HUES64 (cell line): ENCODE measurements at regions not wholly inside any gene's neighbourhood (a gene's known extent, or its start where the extent isn't known, plus 50 kb on each side); places are given as distances from the start of the nearest gene placed in this dataset.

Source experiments
- H3K27ac ChIP-seq: 2 replicates; pipeline ENCODE4 v1.7.0; 2013; ENCODE audit warnings: low read depth, low read length, inconsistent platforms
- H3K27me3 ChIP-seq: 2 replicates; pipeline ENCODE4 v1.6.1; 2013; ENCODE audit warnings: mild to moderate bottlenecking, low read length; ENCODE audit not compliant: insufficient read depth
- H3K36me3 ChIP-seq: 2 replicates; pipeline ENCODE4 v1.6.1; 2013; ENCODE audit warnings: mild to moderate bottlenecking, low read length; ENCODE audit not compliant: insufficient read depth
- H3K4me1 ChIP-seq: 2 replicates; pipeline ENCODE4 v1.6.1; 2013; ENCODE audit warnings: mild to moderate bottlenecking, low read length, moderate library complexity; ENCODE audit not compliant: insufficient read depth
- H3K4me3 ChIP-seq: 2 replicates; pipeline ENCODE4 v1.5.1; 2013; ENCODE audit warnings: mild to moderate bottlenecking, low read length, moderate library complexity
- H3K9ac ChIP-seq: 2 replicates; pipeline ENCODE4 v1.6.1; 2013; ENCODE audit warnings: mild to moderate bottlenecking, low read depth, low read length
- H3K9me3 ChIP-seq: 2 replicates; pipeline ENCODE4 v1.6.1; 2013; ENCODE audit warnings: low read depth, low read length; ENCODE audit not compliant: insufficient read depth
- WGBS: fragments of 150-250, 120-280 bp; methylation state at CpG from one replicate; pipeline ENCODE4 v1.1.7; 2013; ENCODE audit warnings: missing lambda C conversion rate; 5-methylcytosine and 5-hydroxymethylcytosine counted together

GRCh38 chr2:3114406-3115185 is 263.0 kb downstream of the EIPR1 start:
- peaks cover 8% of the 10 kb centered on the region; the same call in 1 of the 2 replicates for H3K4me1 ChIP-seq
- no peaks in the 10 kb centered on the region; the same call in 1 of the 2 replicates for H3K9me3 ChIP-seq
- no peak overlapping the region for H3K27ac ChIP-seq
- H3K36me3 ChIP-seq = no peaks in the 10 kb centered on the region
- H3K9ac ChIP-seq = no peak overlapping the region
- WGBS = 95% methylated on average over 26 of the region's 26 CpGs
- H3K4me3 ChIP-seq = no peak overlapping the region
- H3K27me3 ChIP-seq = no peaks in the 10 kb centered on the region

DNA sequence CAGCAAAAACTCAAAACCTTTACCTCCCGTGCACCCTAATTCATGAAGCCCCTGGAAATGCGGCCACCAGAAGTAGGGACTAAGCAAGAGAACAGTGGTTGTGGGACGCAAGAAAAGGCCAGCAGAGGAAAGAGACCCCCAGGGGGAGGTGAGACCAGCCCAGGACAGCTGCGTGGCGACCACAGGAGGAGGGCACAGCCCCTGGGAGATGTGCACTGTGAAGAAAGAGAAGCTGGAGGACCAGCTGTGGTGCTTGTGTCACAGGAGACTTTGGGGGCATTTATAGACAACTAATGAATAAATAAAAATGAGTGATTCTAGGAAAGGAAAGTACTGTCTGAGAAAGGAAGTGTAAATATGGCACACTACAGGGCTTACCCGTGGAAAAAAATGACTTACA is 263.8 kb downstream of the EIPR1 start:
- Histone ChIP-seq H3K4me3 (no peak overlapping the region), H3K27me3 (no peaks in the 10 kb centered on the region), H3K27ac (no peak overlapping the region), H3K4me1 (peaks cover 8% of the 10 kb centered on the region; the same call in 1 of the 2 replicates), H3K9ac (no peak overlapping the region), H3K9me3 (no peaks in the 10 kb centered on the region; the same call in 1 of the 2 replicates), H3K36me3 (no peaks in the 10 kb centered on the region)
- 95% methylated on average over 6 of the region's 6 CpGs for WGBS

GRCh38 chr2:3113122-3113521 is 264.5 kb downstream of the EIPR1 start:
- Histone ChIP-seq H3K4me1 (peaks cover 8% of the 10 kb centered on the region; the same call in 1 of the 2 replicates), H3K4me3 (no peak overlapping the region), H3K27me3 (no peaks in the 10 kb centered on the region), H3K9me3 (no peaks in the 10 kb centered on the region; the same call in 1 of the 2 replicates), H3K36me3 (no peaks in the 10 kb centered on the region), H3K9ac (no peak overlapping the region), H3K27ac (no peak overlapping the region)
- WGBS = 90% methylated on average over 10 of the region's 10 CpGs

- no peaks in the 10 kb centered on the region; the same call in 1 of the 2 replicates for H3K9me3 ChIP-seq
- WGBS = 82% methylated on average over 9 of the region's 10 CpGs
- no peak overlapping the region for H3K4me3 ChIP-seq
- H3K36me3 ChIP-seq = no peaks in the 10 kb centered on the region
- no peak overlapping the region for H3K27ac ChIP-seq
- H3K4me1 ChIP-seq = peaks cover 2% of the 10 kb centered on the region; the same call in 1 of the 2 replicates
- H3K9ac ChIP-seq = no peak overlapping the region
- no peaks in the 10 kb centered on the region for H3K27me3 ChIP-seq
Observed at GRCh38 chr2:3112553-3112952, 265.1 kb downstream of the EIPR1 start.

DNA sequence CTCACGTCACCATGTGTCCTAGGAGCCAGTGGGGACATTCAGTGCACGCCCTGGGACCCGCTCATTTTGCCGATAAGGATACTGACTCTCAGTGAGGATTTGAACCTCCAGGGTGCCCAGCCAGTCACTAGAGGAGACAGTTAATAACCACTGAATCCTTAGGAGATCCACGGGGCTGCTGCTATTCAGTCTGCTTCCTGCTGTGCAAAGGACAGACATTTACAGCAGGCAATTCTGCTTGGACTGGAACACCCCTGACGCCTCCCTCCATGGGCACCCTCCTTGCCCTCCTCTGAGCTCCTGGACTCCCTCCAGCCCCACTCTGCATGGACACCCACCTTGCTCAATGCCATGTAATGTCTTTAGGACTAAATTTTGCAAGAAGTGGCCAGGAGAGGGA is 265.5 kb downstream of the EIPR1 start:
- Histone ChIP-seq H3K27ac (no peak overlapping the region), H3K9me3 (no peaks in the 10 kb centered on the region; the same call in 1 of the 2 replicates), H3K36me3 (no peaks in the 10 kb centered on the region), H3K27me3 (no peaks in the 10 kb centered on the region), H3K9ac (no peak overlapping the region), H3K4me3 (no peak overlapping the region), H3K4me1 (no peaks in the 10 kb centered on the region)
- WGBS = 94% methylated on average over 6 of the region's 6 CpGs

DNA sequence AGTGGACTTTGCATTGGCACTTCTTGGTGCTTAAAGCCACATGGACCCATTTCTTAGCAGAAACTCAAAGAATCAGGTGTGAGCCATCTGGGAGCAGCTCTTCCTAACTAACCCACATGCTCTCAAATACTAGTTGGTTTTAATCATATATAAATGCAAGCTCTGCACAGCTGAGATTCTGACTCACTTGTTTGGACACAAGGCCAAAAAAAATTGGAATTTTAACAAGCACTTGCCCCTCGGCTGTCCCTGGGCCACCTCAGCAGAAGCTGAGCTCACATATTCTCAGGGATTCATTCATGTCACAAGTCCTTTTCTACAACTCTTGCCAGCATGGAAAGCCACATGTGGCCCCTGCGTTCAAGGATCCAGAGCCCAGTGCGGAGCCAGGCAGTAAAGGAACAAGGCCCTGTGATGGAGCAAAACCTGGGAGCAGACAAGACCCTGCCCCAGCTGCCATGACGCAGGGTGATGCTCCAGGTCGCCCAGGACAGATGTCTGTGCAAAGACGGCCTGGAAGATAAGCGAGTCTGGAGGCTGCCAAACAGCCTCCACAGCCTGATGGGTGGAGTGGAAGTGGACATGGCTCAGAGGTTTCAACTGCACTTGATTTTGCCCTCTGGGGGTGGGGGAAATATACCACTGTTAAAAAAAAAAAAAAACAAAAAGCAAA is 266.5 kb downstream of the EIPR1 start:
- WGBS = 97% methylated on average over 7 of the region's 7 CpGs
- H3K9me3 ChIP-seq = no peaks in the 10 kb centered on the region; the same call in 1 of the 2 replicates
- no peaks in the 10 kb centered on the region for H3K4me1 ChIP-seq
- no peak overlapping the region for H3K9ac ChIP-seq
- H3K27ac ChIP-seq = no peak overlapping the region
- no peak overlapping the region for H3K4me3 ChIP-seq
- no peaks in the 10 kb centered on the region for H3K27me3 ChIP-seq
- H3K36me3 ChIP-seq = no peaks in the 10 kb centered on the region

GRCh38 chr2:3110555-3110954 is 267.1 kb downstream of the EIPR1 start:
- H3K9ac ChIP-seq = no peak overlapping the region
- no peaks in the 10 kb centered on the region for H3K36me3 ChIP-seq
- H3K9me3 ChIP-seq = no peaks in the 10 kb centered on the region; the same call in 1 of the 2 replicates

GRCh38 chr2:3108710-3109702 is 268.6 kb downstream of the EIPR1 start:
- Histone ChIP-seq H3K4me3 (no peak overlapping the region), H3K27me3 (no peaks in the 10 kb centered on the region), H3K9me3 (no peaks in the 10 kb centered on the region; the same call in 1 of the 2 replicates), H3K27ac (no peak overlapping the region), H3K4me1 (peaks cover 5% of the 10 kb centered on the region; the same call in 1 of the 2 replicates), H3K9ac (no peak overlapping the region), H3K36me3 (no peaks in the 10 kb centered on the region)
- 95% methylated on average over 29 of the region's 29 CpGs for WGBS

More at GRCh38 chr2:3110555-3110954, 267.1 kb downstream of the EIPR1 start:
- peaks cover 1% of the 10 kb centered on the region; the same call in 1 of the 2 replicates for H3K4me1 ChIP-seq
- no peak overlapping the region for H3K27ac ChIP-seq
- 94% methylated on average over 3 of the region's 3 CpGs for WGBS
- H3K4me3 ChIP-seq = no peak overlapping the region
- H3K27me3 ChIP-seq = no peaks in the 10 kb centered on the region

- H3K27ac ChIP-seq = no peak overlapping the region
- H3K36me3 ChIP-seq = no peaks in the 10 kb centered on the region
- H3K4me1 ChIP-seq = peaks cover 5% of the 10 kb centered on the region; the same call in 1 of the 2 replicates
- no peaks in the 10 kb centered on the region for H3K27me3 ChIP-seq
- H3K4me3 ChIP-seq = no peak overlapping the region
- H3K9me3 ChIP-seq = no peaks in the 10 kb centered on the region; the same call in 1 of the 2 replicates
- 95% methylated on average over 14 of the region's 14 CpGs for WGBS
- H3K9ac ChIP-seq = no peak overlapping the region
Observed at GRCh38 chr2:3108105-3108504, 269.5 kb downstream of the EIPR1 start.

- H3K36me3 ChIP-seq = no peaks in the 10 kb centered on the region
- peaks cover 5% of the 10 kb centered on the region; the same call in 1 of the 2 replicates for H3K4me1 ChIP-seq
- no peak overlapping the region for H3K4me3 ChIP-seq
- H3K9me3 ChIP-seq = no peaks in the 10 kb centered on the region; the same call in 1 of the 2 replicates
- H3K9ac ChIP-seq = no peak overlapping the region
- H3K27ac ChIP-seq = no peak overlapping the region
- 88% methylated on average over 14 of the region's 14 CpGs for WGBS
- no peaks in the 10 kb centered on the region for H3K27me3 ChIP-seq
Observed at GRCh38 chr2:3107567-3107966, 270.1 kb downstream of the EIPR1 start.
